Right lobe of liver (tissue), 6 donors: ENCODE measurements at regions not wholly inside any gene's neighbourhood (a gene's known extent, or its start where the extent isn't known, plus 50 kb on each side); places are given as distances from the start of the nearest gene placed in this dataset.

ENCODE experiments used
- ATAC-seq, 4 donors: fragments of 200-7000 bp; cut with Tn5 transposase; one replicate each; pipeline ENCODE4 v1.9.1; 2020; ENCODE audit warnings: mild to moderate bottlenecking in 4 of 4, moderate library complexity in 4 of 4
- DNase-seq, 3 donors: peaks; one replicate each; pipeline ENCODE4 v3.0.0-alpha.2; 2020
- H3K27ac ChIP-seq, 3 donors: fragments of 200-600 bp; one replicate each; pipeline ENCODE4 v1.8.0; 2022
- H3K27me3 ChIP-seq, 2 donors: fragments of 200-600 bp; one replicate each; pipeline ENCODE4 v1.8.0; 2022
- H3K36me3 ChIP-seq, 4 donors: fragments of 200-600 bp; sonication (generic) in 1 of 4; one replicate each; pipeline versions ENCODE4 v1.5.1 to v1.8.0; 2017 to 2022; ENCODE audit warnings: control low read depth in 1 of 4
- H3K4me1 ChIP-seq, 4 donors: fragments of 200-600 bp; sonication (generic) in 1 of 4; one replicate each; pipeline versions ENCODE4 v1.5.1 to v1.8.0; 2017 to 2022; ENCODE audit warnings: control low read depth in 1 of 4
- H3K4me3 ChIP-seq, 3 donors: fragments of 200-600 bp; one replicate each; pipeline ENCODE4 v1.8.0; 2022
- H3K9me3 ChIP-seq, 4 donors: fragments of 200-600 bp; sonication (generic) in 1 of 4; one replicate each; pipeline versions ENCODE4 v1.5.1 to v1.8.0; 2017 to 2022; ENCODE audit warnings: control low read depth in 1 of 4
- CTCF ChIP-seq, 4 donors: fragments of 200-600 bp in 3 of 4; fragments of 450-650 bp in 1 of 4; IDR thresholded peaks; one replicate each; pipeline versions ENCODE4 v1.5.1 to v1.8.0; 2016 to 2022; ENCODE audit warnings: antibody characterized with exemption in 4 of 4, mild to moderate bottlenecking in 2 of 4
- POLR2A ChIP-seq: fragments of 450-650 bp; IDR thresholded peaks from one replicate; pipeline ENCODE4 v1.6.1; 2017; ENCODE audit warnings: antibody characterized with exemption, mild to moderate bottlenecking
- WGBS: methylation state at CpG from one replicate; pipeline ENCODE4 v1.1.6; 2018; ENCODE audit warnings: low coverage, low lambda C conversion rate; ENCODE audit not compliant: insufficient coverage; ENCODE audit errors: missing lambda C conversion rate; 5-methylcytosine and 5-hydroxymethylcytosine counted together
- intact Hi-C, 2 donors: fragments of 100-400 bp; cut with DNase I; formaldehyde crosslinking; loops; one replicate each; pipeline versions ENCODE4 v1.11.2 to v1.14.1; 2022
- donor health status: DM: no; HTN: yes; CAD: no.
- donor health status: DM: no; HTN: no; CAD: no.
- donor health status: DM: no; HTN: no; CAD: no.
- donor health status: DM: no; HTN: yes; CAD: no.
- donor health status: DM: no; HTN: yes; CAD: no.

- no peaks in the 10 kb centered on the region for H3K27me3 ChIP-seq
- TF ChIP-seq POLR2A = no peak
- TF ChIP-seq CTCF (IDR thresholded peaks at IDR 0.05) = no peak
- intact Hi-C loops = no loop called here
- no peaks in the 10 kb centered on the region for H3K9me3 ChIP-seq
- H3K27ac ChIP-seq = no peak overlapping the region
- H3K36me3 ChIP-seq = no peaks in the 10 kb centered on the region
- no peak for ATAC-seq
- no peaks in the 10 kb centered on the region for H3K4me1 ChIP-seq
- WGBS = 35% methylated on average over 1 of the region's 1 CpG
- no peak for DNase-seq
- no peak overlapping the region for H3K4me3 ChIP-seq
These were observed 271.9 kb upstream of the ST8SIA4 start for GRCh38 chr5:101174981-101175380.

GRCh38 chr5:101163088-101163487, 260.0 kb upstream of the ST8SIA4 start:
- H3K36me3 ChIP-seq = no peaks in the 10 kb centered on the region
- H3K9me3 ChIP-seq = no peaks in the 10 kb centered on the region
- no peaks in the 10 kb centered on the region for H3K27me3 ChIP-seq
- no CpG with 5 or more reads among the region's 4 CpGs for WGBS
- no peak for ATAC-seq
- no peak for TF ChIP-seq CTCF (IDR thresholded peaks at IDR 0.05)
- TF ChIP-seq POLR2A = no peak
- H3K4me3 ChIP-seq = no peak overlapping the region
- no peak overlapping the region for H3K27ac ChIP-seq
- H3K4me1 ChIP-seq = no peaks in the 10 kb centered on the region
- DNase-seq = no peak
- intact Hi-C loops = no loop called here

GRCh38 chr5:101160002-101160401, 256.9 kb upstream of the ST8SIA4 start:
- intact Hi-C loops = no loop called here
- Histone ChIP-seq H3K4me1 (no peaks in the 10 kb centered on the region), H3K27ac (no peak overlapping the region), H3K36me3 (no peaks in the 10 kb centered on the region), H3K4me3 (no peak overlapping the region), H3K27me3 (no peaks in the 10 kb centered on the region), H3K9me3 (no peaks in the 10 kb centered on the region)
- WGBS = 20% methylated on average over 1 of the region's 1 CpG
- TF ChIP-seq POLR2A (no peak), CTCF (IDR thresholded peaks at IDR 0.05) (no peak)
- ATAC-seq = no peak
- no peak for DNase-seq

GRCh38 chr5:101159006-101159405, 255.9 kb upstream of the ST8SIA4 start:
- Histone ChIP-seq H3K36me3 (no peaks in the 10 kb centered on the region), H3K27me3 (no peaks in the 10 kb centered on the region), H3K4me3 (no peak overlapping the region), H3K27ac (no peak overlapping the region), H3K9me3 (no peaks in the 10 kb centered on the region), H3K4me1 (no peaks in the 10 kb centered on the region)
- intact Hi-C loops = no loop called here
- 85% methylated on average over 2 of the region's 2 CpGs for WGBS
- no peak for TF ChIP-seq CTCF (IDR thresholded peaks at IDR 0.05)
- no peak for TF ChIP-seq POLR2A
- DNase-seq (no peak), ATAC-seq (no peak)

- no peak for DNase-seq
- intact Hi-C loops = no loop called here
- no peaks in the 10 kb centered on the region for H3K27me3 ChIP-seq
- H3K9me3 ChIP-seq = no peaks in the 10 kb centered on the region
- H3K4me3 ChIP-seq = no peak overlapping the region
- no peaks in the 10 kb centered on the region for H3K4me1 ChIP-seq
- no peak for ATAC-seq
- TF ChIP-seq CTCF (IDR thresholded peaks at IDR 0.05) (no peak), POLR2A (no peak)
- no peaks in the 10 kb centered on the region for H3K36me3 ChIP-seq
- no peak overlapping the region for H3K27ac ChIP-seq
- WGBS = 80% methylated on average over 1 of the region's 1 CpG
These were observed 250.4 kb upstream of the ST8SIA4 start for GRCh38 chr5:101153526-101153925.
